ENCODE measurements at regions not wholly inside any gene's neighbourhood (a gene's known extent, or its start where the extent isn't known, plus 50 kb on each side); places are given as distances from the start of the nearest gene placed in this dataset.

DNA sequence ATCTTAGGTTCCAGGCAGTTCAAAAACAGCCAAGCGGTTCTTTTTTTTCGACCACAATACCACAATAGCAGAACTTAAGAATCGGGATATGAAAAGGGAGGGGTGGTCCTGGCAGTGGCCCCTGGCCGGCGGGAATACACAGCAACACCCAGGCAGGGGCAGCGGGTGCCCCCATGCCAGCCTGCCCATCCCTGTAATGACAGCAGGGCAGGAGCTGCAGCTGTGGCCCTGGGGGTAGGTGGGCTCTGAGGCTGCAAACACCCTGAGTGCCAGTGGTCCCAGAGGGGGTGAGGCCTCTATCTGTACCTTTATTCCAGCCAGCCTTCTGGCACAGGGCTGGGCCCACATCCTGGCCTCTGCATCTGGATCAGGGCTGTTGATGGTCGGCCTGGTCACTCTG, 247.4 kb downstream of the SEMA3D start:
- TF ChIP-seq CTCF (IDR thresholded peaks at IDR 0.05) (no peak), POLR2A (IDR thresholded peaks at IDR 0.05) (no peak)
